Activated T-cell treated with anti-CD3 and anti-CD28 coated beads, Interleukin-2, amount 50 U/mL, for 4 hours (primary cell): ENCODE measurements at regions not wholly inside any gene's neighbourhood (a gene's known extent, or its start where the extent isn't known, plus 50 kb on each side); places are given as distances from the start of the nearest gene placed in this dataset.
A peak's percentile ranks its signal among the peaks of the same experiment; 100 is the strongest.
"Not testable (repeated sequence)": the region's sequence is repeated elsewhere in the genome, so short reads cannot be mapped to it uniquely, and the experiment has no call there.

Source experiments
- ATAC-seq, 2 donors: fragments of 200-7000 bp; cut with Tn5 transposase; one replicate each; pipeline ENCODE4 v1.10.0; 2021
- DNase-seq: peaks from one replicate; pipeline ENCODE4 v3.0.0-alpha.2; 2020
- H3K27me3 Mint-ChIP-seq: one replicate; pipeline ENCODE4 v1.8.0; 2021; ENCODE audit warnings: low read depth, mixed read lengths
- H3K36me3 Mint-ChIP-seq: one replicate; pipeline ENCODE4 v1.8.0; 2022; ENCODE audit warnings: mixed read lengths; ENCODE audit not compliant: insufficient read depth
- H3K4me1 Mint-ChIP-seq: one replicate; pipeline ENCODE4 v1.8.0; 2021; ENCODE audit warnings: low read depth, mixed read lengths
- H3K4me3 Mint-ChIP-seq: one replicate; pipeline ENCODE4 v1.8.0; 2021; ENCODE audit warnings: mild to moderate bottlenecking, moderate library complexity, mixed read lengths
- H3K9me3 Mint-ChIP-seq: one replicate; pipeline ENCODE4 v1.8.0; 2021; ENCODE audit warnings: mixed read lengths

GRCh38 chrX:155819966-155820491 lies 61.1 kb upstream of the VAMP7 start:
- Mint-ChIP-seq H3K9me3 (peaks cover 11% of the 10 kb centered on the region), H3K4me1 (no peaks in the 10 kb centered on the region), H3K36me3 (no peaks in the 10 kb centered on the region), H3K27me3 (peaks cover 15% of the 10 kb centered on the region), H3K4me3 (no peak overlapping the region)
- ATAC-seq, result peak; percentile 38 to 40
- peak; percentile 20 for DNase-seq

- no peaks in the 10 kb centered on the region for H3K4me1 Mint-ChIP-seq
- H3K9me3 Mint-ChIP-seq, result peaks cover 6% of the 10 kb centered on the region
- H3K4me3 Mint-ChIP-seq, result no peak overlapping the region
- ATAC-seq (no peak), DNase-seq (no peak)
- peaks cover 15% of the 10 kb centered on the region for H3K27me3 Mint-ChIP-seq
- H3K36me3 Mint-ChIP-seq, result no peaks in the 10 kb centered on the region
These were observed 61.6 kb upstream of the VAMP7 start for GRCh38 chrX:155819525-155819924.

GRCh38 chrX:155814391-155814790 lies 66.8 kb upstream of the VAMP7 start:
- not testable (repeated sequence) for H3K4me1 Mint-ChIP-seq, H3K9me3 Mint-ChIP-seq, H3K36me3 Mint-ChIP-seq, ATAC-seq, H3K4me3 Mint-ChIP-seq, DNase-seq
- H3K27me3 Mint-ChIP-seq, result peaks cover 11% of the 10 kb centered on the region

- Mint-ChIP-seq H3K36me3 (no peaks in the 10 kb centered on the region), H3K27me3 (no peaks in the 10 kb centered on the region), H3K4me3 (no peak overlapping the region), H3K4me1 (no peaks in the 10 kb centered on the region), H3K9me3 (no peaks in the 10 kb centered on the region)
- no peak for ATAC-seq
- no peak for DNase-seq
These were observed 101.3 kb upstream of the VAMP7 start for GRCh38 chrX:155779831-155780230.

- H3K27me3 Mint-ChIP-seq, result no peaks in the 10 kb centered on the region
- H3K4me1 Mint-ChIP-seq, result no peaks in the 10 kb centered on the region
- peaks cover 2% of the 10 kb centered on the region for H3K36me3 Mint-ChIP-seq
- DNase-seq (no peak), ATAC-seq (no peak)
- H3K9me3 Mint-ChIP-seq, result no peaks in the 10 kb centered on the region
- no peak overlapping the region for H3K4me3 Mint-ChIP-seq
These were observed 102.1 kb upstream of the VAMP7 start for GRCh38 chrX:155778844-155779553.

- H3K36me3 Mint-ChIP-seq, result peaks cover 2% of the 10 kb centered on the region
- DNase-seq (no peak), ATAC-seq (no peak)
- H3K9me3 Mint-ChIP-seq, result no peaks in the 10 kb centered on the region
- no peaks in the 10 kb centered on the region for H3K4me1 Mint-ChIP-seq
- H3K4me3 Mint-ChIP-seq, result no peak overlapping the region
- no peaks in the 10 kb centered on the region for H3K27me3 Mint-ChIP-seq
These were observed 106.8 kb upstream of the VAMP7 start for GRCh38 chrX:155774387-155774786.

- H3K4me3 Mint-ChIP-seq, result peak overlapping the region; percentile 65
- H3K9me3 Mint-ChIP-seq, result peaks cover 3% of the 10 kb centered on the region
- peaks cover 4% of the 10 kb centered on the region for H3K4me1 Mint-ChIP-seq
- no peak for DNase-seq
- no peaks in the 10 kb centered on the region for H3K36me3 Mint-ChIP-seq
- H3K27me3 Mint-ChIP-seq, result no peaks in the 10 kb centered on the region
- no peak for ATAC-seq
These were observed 113.0 kb upstream of the VAMP7 start for GRCh38 chrX:155767876-155768769.

- H3K9me3 Mint-ChIP-seq, result peaks cover 4% of the 10 kb centered on the region
- peak overlapping the region; percentile 72 for H3K4me3 Mint-ChIP-seq
- DNase-seq, result peak; percentile 26
- no peaks in the 10 kb centered on the region for H3K27me3 Mint-ChIP-seq
- ATAC-seq, result peak; percentile 43
- H3K36me3 Mint-ChIP-seq, result no peaks in the 10 kb centered on the region
- peaks cover 4% of the 10 kb centered on the region for H3K4me1 Mint-ChIP-seq
These were observed 113.9 kb upstream of the VAMP7 start for GRCh38 chrX:155767051-155767875.

GRCh38 chrX:155766321-155766720 lies 114.8 kb upstream of the VAMP7 start:
- Mint-ChIP-seq H3K36me3 (no peaks in the 10 kb centered on the region), H3K27me3 (peaks cover 2% of the 10 kb centered on the region), H3K9me3 (peaks cover 9% of the 10 kb centered on the region), H3K4me3 (no peak overlapping the region), H3K4me1 (peaks cover 4% of the 10 kb centered on the region)
- DNase-seq, result no peak
- no peak for ATAC-seq

- no peak for DNase-seq
- no peaks in the 10 kb centered on the region for H3K36me3 Mint-ChIP-seq
- no peaks in the 10 kb centered on the region for H3K4me1 Mint-ChIP-seq
- peaks cover 2% of the 10 kb centered on the region for H3K27me3 Mint-ChIP-seq
- peaks cover 15% of the 10 kb centered on the region for H3K9me3 Mint-ChIP-seq
- ATAC-seq, result no peak
- no peak overlapping the region for H3K4me3 Mint-ChIP-seq
These were observed 120.0 kb upstream of the VAMP7 start for GRCh38 chrX:155761185-155761584.

- Mint-ChIP-seq H3K4me1 (no peaks in the 10 kb centered on the region), H3K4me3 (no peak overlapping the region), H3K36me3 (no peaks in the 10 kb centered on the region), H3K27me3 (peaks cover 2% of the 10 kb centered on the region), H3K9me3 (peaks cover 10% of the 10 kb centered on the region)
- DNase-seq, result no peak
- no peak for ATAC-seq
These were observed 123.9 kb upstream of the VAMP7 start for GRCh38 chrX:155757046-155757759.

GRCh38 chrX:155755706-155756337 lies 125.3 kb upstream of the VAMP7 start:
- Mint-ChIP-seq H3K36me3 (no peaks in the 10 kb centered on the region), H3K4me3 (no peak overlapping the region), H3K9me3 (peaks cover under 1% of the 10 kb centered on the region), H3K27me3 (no peaks in the 10 kb centered on the region), H3K4me1 (no peaks in the 10 kb centered on the region)
- no peak for DNase-seq
- ATAC-seq, result no peak

GRCh38 chrX:155751131-155751530 lies 130.0 kb upstream of the VAMP7 start:
- Mint-ChIP-seq H3K4me1 (no peaks in the 10 kb centered on the region), H3K9me3 (peaks cover 3% of the 10 kb centered on the region), H3K36me3 (no peaks in the 10 kb centered on the region), H3K4me3 (no peak overlapping the region), H3K27me3 (no peaks in the 10 kb centered on the region)
- no peak for ATAC-seq
- DNase-seq, result no peak
